Peyer's patch (tissue), 4 donors: ENCODE measurements at regions not wholly inside any gene's neighbourhood (a gene's known extent, or its start where the extent isn't known, plus 50 kb on each side); places are given as distances from the start of the nearest gene placed in this dataset.

Experiments
- DNase-seq, 3 donors: peaks; one replicate each; pipeline ENCODE4 v3.0.0-alpha.2; 2017 to 2019
- H3K27ac ChIP-seq, 4 donors: fragments of 200-600 bp; sonication (generic); one replicate each; pipeline ENCODE4 v1.5.1; 2016 to 2019
- H3K27me3 ChIP-seq, 2 donors: fragments of 200-600 bp; sonication (generic); one replicate each; pipeline ENCODE4 v1.5.1; 2019
- H3K36me3 ChIP-seq, 3 donors: fragments of 200-600 bp; sonication (generic); one replicate each; pipeline ENCODE4 v1.5.1; 2016 to 2019
- H3K4me1 ChIP-seq, 4 donors: fragments of 200-600 bp; sonication (generic); one replicate each; pipeline ENCODE4 v1.5.1; 2016 to 2019
- H3K4me3 ChIP-seq, 4 donors: fragments of 200-600 bp; sonication (generic); 1 replicate in 3 of 4; 2 replicates in 1 of 4; pipeline ENCODE4 v1.5.1; 2016 to 2019; ENCODE audit warnings: mild to moderate bottlenecking in 1 of 4
- H3K9me3 ChIP-seq, 4 donors: fragments of 200-600 bp; sonication (generic); one replicate each; pipeline ENCODE4 v1.5.1; 2016 to 2019; ENCODE audit warnings: mild to moderate bottlenecking in 1 of 4
- POLR2A ChIP-seq, 2 donors: fragments of 450-650 bp; IDR thresholded peaks; one replicate each; pipeline ENCODE4 v1.5.1; 2017; ENCODE audit warnings: antibody characterized with exemption in 2 of 2, mild to moderate bottlenecking in 2 of 2, moderate library complexity in 2 of 2
- TF ChIP-seq, protein P1 (sequence below), 6 experiments: fragments of 450-650 bp in 4 of 6; fragments of 200-600 bp in 2 of 6; sonication (generic) in 1 of 6; IDR thresholded peaks; one replicate each; pipeline ENCODE4 v1.5.1; 2017 to 2019; ENCODE audit warnings: antibody characterized with exemption in 6 of 6, mild to moderate bottlenecking in 3 of 6, moderate library complexity in 1 of 6

DNA sequence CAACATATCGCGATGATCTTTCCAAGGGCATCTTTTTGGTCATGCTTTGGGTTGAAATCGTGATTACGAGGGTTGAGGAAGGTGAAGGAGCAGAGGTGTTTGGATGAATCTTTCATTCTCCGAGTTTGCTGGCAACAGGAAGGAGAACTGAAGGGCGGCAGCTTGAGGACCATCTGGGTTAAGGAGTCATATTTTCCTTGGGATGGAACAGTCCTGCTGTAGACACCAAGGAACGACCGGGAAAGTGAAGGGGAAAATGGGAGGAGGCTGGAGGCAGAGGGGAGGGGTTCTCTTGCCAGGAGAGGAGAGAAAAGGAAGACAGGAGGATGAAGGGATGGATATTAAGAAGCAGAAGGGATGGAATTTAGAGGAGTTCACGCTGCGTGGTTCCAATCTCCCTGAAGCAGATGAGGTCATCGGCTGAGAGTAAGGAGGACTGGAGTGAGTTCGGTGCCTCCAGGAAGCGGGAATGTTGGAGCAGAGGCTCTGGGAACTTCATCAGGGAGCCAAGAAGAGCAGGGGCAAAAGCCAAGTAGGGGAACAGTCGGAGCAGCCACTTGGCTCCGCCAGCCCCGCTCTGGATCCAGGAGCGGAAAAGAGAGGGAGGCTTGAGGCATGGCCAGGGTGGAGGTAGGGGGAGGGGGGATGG, 116.6 kb upstream of the GALNT17 start:
- TF ChIP-seq, protein P1, sequence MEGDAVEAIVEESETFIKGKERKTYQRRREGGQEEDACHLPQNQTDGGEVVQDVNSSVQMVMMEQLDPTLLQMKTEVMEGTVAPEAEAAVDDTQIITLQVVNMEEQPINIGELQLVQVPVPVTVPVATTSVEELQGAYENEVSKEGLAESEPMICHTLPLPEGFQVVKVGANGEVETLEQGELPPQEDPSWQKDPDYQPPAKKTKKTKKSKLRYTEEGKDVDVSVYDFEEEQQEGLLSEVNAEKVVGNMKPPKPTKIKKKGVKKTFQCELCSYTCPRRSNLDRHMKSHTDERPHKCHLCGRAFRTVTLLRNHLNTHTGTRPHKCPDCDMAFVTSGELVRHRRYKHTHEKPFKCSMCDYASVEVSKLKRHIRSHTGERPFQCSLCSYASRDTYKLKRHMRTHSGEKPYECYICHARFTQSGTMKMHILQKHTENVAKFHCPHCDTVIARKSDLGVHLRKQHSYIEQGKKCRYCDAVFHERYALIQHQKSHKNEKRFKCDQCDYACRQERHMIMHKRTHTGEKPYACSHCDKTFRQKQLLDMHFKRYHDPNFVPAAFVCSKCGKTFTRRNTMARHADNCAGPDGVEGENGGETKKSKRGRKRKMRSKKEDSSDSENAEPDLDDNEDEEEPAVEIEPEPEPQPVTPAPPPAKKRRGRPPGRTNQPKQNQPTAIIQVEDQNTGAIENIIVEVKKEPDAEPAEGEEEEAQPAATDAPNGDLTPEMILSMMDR (IDR thresholded peaks at IDR 0.05) = no peak
- TF ChIP-seq POLR2A (IDR thresholded peaks at IDR 0.05) = no peak
- Histone ChIP-seq H3K27me3 (no peaks in the 10 kb centered on the region), H3K4me3 (no peak overlapping the region), H3K9me3 (peaks cover 0 to 4% (median 0%) of the 10 kb centered on the region in 4 donors), H3K27ac (no peak overlapping the region), H3K4me1 (no peaks in the 10 kb centered on the region), H3K36me3 (no peaks in the 10 kb centered on the region)
- DNase-seq = no peak

DNA sequence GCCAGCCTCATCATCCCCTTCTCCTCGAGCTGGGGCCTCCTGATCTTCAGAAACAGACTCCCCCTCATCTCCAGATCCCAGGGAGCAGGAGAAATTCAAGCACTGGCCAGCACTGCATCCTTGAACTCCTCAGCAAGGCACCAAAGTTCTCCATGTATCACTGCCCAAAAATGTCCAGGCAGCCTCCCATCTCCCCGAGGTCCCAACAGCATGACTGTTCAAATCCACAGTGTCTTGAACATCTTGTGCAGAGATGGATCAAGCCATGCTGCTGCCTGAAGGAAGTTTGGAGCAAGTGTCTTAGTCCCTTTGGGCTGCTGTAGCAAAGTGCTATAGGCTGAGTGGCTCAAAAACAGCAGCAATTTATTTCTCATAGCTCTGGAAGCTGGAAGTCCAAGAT, 115.5 kb upstream of the GALNT17 start:
- DNase-seq = no peak
- H3K36me3 ChIP-seq = no peaks in the 10 kb centered on the region
- no peak overlapping the region for H3K4me3 ChIP-seq
- no peaks in the 10 kb centered on the region for H3K4me1 ChIP-seq
- TF ChIP-seq POLR2A (IDR thresholded peaks at IDR 0.05) = no peak
- TF ChIP-seq, protein P1 (IDR thresholded peaks at IDR 0.05) = no peak
- H3K9me3 ChIP-seq = peaks cover 0 to 4% (median 0%) of the 10 kb centered on the region in 4 donors
- no peaks in the 10 kb centered on the region for H3K27me3 ChIP-seq
- no peak overlapping the region for H3K27ac ChIP-seq

DNA sequence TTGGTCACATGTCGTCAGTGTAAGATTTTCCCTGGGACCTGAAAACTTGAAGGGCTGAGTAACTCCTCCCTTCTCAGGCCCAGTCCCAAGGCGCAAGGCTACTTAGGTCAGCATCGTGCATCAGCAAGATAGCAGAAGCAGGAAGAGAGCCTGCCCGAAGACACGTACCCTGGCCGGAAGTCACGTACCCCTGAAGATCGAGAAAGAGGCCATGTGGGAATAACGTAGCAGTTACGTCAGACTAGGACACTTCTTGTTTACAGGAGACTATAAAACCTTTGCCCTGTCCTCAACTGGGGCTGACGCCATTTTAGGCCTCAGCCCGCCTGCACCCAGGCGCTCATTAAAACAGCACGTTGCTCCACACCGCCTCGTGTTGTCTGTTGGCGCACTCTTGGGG, 114.3 kb upstream of the GALNT17 start:
- H3K27me3 ChIP-seq = no peaks in the 10 kb centered on the region
- no peak for DNase-seq
- H3K4me3 ChIP-seq = no peak overlapping the region
- no peaks in the 10 kb centered on the region for H3K36me3 ChIP-seq
- H3K4me1 ChIP-seq = no peaks in the 10 kb centered on the region
- TF ChIP-seq, protein P1 (IDR thresholded peaks at IDR 0.05) = no peak
- no peak for TF ChIP-seq POLR2A (IDR thresholded peaks at IDR 0.05)
- no peak overlapping the region for H3K27ac ChIP-seq
- H3K9me3 ChIP-seq = peaks cover 0 to 4% (median 0%) of the 10 kb centered on the region in 4 donors

DNA sequence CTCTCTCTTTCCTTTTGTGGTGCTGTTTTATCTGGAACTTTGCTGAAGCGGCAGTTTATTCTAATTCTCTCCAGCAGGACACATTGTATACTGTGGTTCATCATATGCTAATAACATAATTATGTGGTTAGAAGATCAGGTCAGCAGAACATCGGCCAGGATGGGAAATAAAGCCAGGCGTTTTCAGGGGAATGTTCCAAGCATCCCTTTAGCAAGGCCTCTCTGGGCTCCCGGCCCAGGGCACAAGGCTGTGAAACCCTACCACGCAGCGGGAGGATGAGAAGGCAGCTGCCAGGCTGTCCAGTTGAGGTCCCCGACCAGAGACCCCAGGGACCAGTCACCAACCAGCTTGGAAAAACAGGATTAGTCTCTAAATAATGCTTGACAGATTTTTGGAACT, 112.2 kb upstream of the GALNT17 start:
- Histone ChIP-seq H3K27ac (peak overlapping the region in 3 of 4 donors; percentile 9 to 35 (median 17)), H3K4me1 (no peaks in the 10 kb centered on the region), H3K36me3 (no peaks in the 10 kb centered on the region), H3K27me3 (no peaks in the 10 kb centered on the region), H3K9me3 (peaks cover 0 to 4% (median 0%) of the 10 kb centered on the region in 4 donors), H3K4me3 (no peak overlapping the region)
- TF ChIP-seq POLR2A (IDR thresholded peaks at IDR 0.05) = no peak
- TF ChIP-seq, protein P1 (IDR thresholded peaks at IDR 0.05) = no peak
- DNase-seq = no peak

DNA sequence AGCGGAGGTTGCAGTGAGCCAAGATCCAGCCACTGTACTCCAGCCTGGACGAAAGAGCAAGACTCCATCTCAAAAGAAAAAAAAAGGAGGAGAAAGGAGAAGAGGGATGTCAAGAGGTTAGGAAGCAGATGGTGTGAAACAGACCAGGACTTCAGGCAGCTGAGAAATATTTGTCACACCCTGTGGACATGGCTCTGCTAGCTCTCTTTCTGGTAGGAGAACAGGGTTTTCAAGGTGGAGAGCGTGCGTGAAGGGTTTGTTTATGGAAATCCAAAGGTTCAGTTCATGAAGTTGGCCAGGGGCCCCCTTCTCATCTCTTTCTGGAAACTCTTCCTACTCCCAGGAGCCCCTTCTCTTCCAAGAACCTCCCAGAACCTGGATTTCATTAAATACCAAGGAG, 110.8 kb upstream of the GALNT17 start:
- Histone ChIP-seq H3K27me3 (no peaks in the 10 kb centered on the region), H3K4me1 (no peaks in the 10 kb centered on the region), H3K36me3 (no peaks in the 10 kb centered on the region), H3K4me3 (no peak overlapping the region), H3K27ac (no peak overlapping the region), H3K9me3 (peaks cover 0 to 4% (median 0%) of the 10 kb centered on the region in 4 donors)
- TF ChIP-seq POLR2A (IDR thresholded peaks at IDR 0.05) = no peak
- TF ChIP-seq, protein P1 (IDR thresholded peaks at IDR 0.05) = no peak
- no peak for DNase-seq
